Activated CD8-positive, alpha-beta T cell treated with anti-CD3 and anti-CD28 coated beads for 36 hours (primary cell): ENCODE measurements at regions not wholly inside any gene's neighbourhood (a gene's known extent, or its start where the extent isn't known, plus 50 kb on each side); places are given as distances from the start of the nearest gene placed in this dataset.

ENCODE experiments used
- ATAC-seq: fragments of 200-7000 bp; cut with Tn5 transposase; one replicate; pipeline ENCODE4 v1.10.0; 2021; ENCODE audit warnings: mild to moderate bottlenecking, moderate library complexity
- CTCF ChIA-PET: fragments of 350-600 bp; sonication (Branson Sonifier 250); formaldehyde crosslinking; loops from one replicate; lab custom pipeline; 2021; ENCODE audit warnings: antibody characterized with exemption; lab: Charles Lee
- POLR2A ChIA-PET: fragments of 350-600 bp; sonication (Branson Sonifier 250); formaldehyde crosslinking; loops from one replicate; lab custom pipeline; 2021; ENCODE audit warnings: antibody characterized with exemption; lab: Charles Lee
- DNase-seq: peaks from one replicate; pipeline ENCODE4 v3.0.0-alpha.2; 2020
- H3K27ac Mint-ChIP-seq: one replicate; pipeline ENCODE4 v1.8.0; 2021; ENCODE audit warnings: mild to moderate bottlenecking, mixed read lengths
- H3K27me3 Mint-ChIP-seq: one replicate; pipeline ENCODE4 v1.8.0; 2021; ENCODE audit warnings: mixed read lengths
- H3K36me3 Mint-ChIP-seq: one replicate; pipeline ENCODE4 v1.8.0; 2021; ENCODE audit warnings: low read depth, mixed read lengths
- H3K4me1 Mint-ChIP-seq: one replicate; pipeline ENCODE4 v1.8.0; 2021; ENCODE audit warnings: low read depth, mixed read lengths
- H3K4me3 Mint-ChIP-seq: one replicate; pipeline ENCODE4 v1.8.0; 2021; ENCODE audit warnings: mild to moderate bottlenecking, moderate library complexity, mixed read lengths
- H3K9me3 Mint-ChIP-seq: one replicate; pipeline ENCODE4 v1.8.0; 2021; ENCODE audit warnings: mixed read lengths
- CTCF ChIP-seq: fragments of 200-600 bp; IDR thresholded peaks from one replicate; pipeline ENCODE4 v1.8.0; 2022; ENCODE audit warnings: antibody characterized with exemption, mild to moderate bottlenecking
- intact Hi-C: fragments of 100-400 bp; cut with micrococcal nuclease; formaldehyde crosslinking; loops from one replicate; pipeline ENCODE4 v1.10.0; 2022

DNA sequence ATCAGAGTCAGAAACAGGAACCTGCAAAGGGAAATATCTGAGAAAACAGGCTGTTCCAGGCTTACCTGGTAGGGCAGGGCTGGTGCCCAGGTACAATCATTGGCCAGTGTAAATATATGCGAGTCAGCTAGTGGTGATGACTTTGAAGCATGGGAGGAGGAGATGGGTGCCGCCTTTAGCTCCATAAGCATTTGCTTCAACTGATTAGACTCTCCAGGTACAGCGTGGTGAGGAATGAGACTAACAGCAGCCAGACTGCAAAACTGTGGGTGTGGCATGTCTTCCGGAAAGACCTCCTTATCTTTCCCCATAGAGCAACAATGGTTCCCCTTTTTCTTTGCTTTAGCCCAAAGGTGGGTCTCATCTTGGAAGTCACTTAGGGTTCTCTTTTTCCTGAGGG lies 137.2 kb downstream of the LRIG2 start:
- ATAC-seq = no peak
- Mint-ChIP-seq H3K4me3 (no peak overlapping the region), H3K27ac (no peak overlapping the region), H3K9me3 (no peaks in the 10 kb centered on the region), H3K27me3 (peaks cover 14% of the 10 kb centered on the region), H3K36me3 (no peaks in the 10 kb centered on the region), H3K4me1 (peaks cover 3% of the 10 kb centered on the region)
- POLR2A ChIA-PET = no interaction called here
- DNase-seq = no peak
- CTCF ChIA-PET = no interaction called here
- no peak for TF ChIP-seq CTCF
- intact Hi-C loops = no loop called here

DNA sequence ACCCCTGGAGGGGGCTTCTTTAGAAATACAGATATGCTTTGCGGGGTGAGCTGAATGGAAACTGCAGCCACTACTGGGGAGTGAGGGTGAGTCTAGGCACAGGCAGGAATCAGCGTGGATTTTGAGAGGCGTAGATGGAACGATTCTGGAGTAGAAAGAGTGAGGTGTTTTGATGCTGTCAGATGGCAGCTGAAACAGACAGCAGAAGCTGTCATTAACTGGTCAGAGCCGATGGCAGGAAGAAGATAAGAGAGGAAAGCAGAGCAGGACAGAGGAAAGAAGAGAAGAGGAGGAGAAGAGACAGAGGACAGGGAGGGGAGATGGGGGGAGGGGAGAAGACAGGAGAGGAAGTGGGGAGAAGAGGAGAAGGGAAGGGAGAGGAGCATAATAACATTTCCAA lies 138.5 kb downstream of the LRIG2 start:
- POLR2A ChIA-PET = no interaction called here
- H3K4me3 Mint-ChIP-seq = no peak overlapping the region

DNA sequence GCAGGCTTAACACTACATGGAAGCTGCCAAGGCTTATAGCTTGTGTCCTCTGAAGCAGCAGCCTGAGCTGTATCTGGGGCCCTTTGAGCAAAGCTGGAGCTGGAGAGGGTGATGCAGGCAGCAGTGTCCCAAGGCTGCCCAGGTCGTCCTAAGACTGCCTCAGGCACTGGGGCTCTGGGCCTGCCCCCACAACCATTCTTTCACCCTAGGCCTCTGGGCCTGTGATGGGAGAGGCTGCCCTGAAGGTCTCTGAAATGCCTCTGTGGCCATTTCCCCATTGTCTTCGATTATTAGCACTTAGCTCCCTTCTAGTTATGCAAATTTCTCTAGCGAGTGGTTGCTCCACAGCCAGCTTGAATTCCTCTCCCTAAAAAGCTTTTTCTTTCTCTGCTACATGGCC lies 142.0 kb downstream of the LRIG2 start:
- H3K36me3 Mint-ChIP-seq = no peaks in the 10 kb centered on the region
- CTCF ChIA-PET = interaction anchor here (0.9 kb wide), 1 partner anchor 9 kb away, joined by 3 read pairs; no protein-coding TSS in a partner anchor

More for the DNA sequence above, 138.5 kb downstream of the LRIG2 start:
- no peak overlapping the region for H3K27ac Mint-ChIP-seq
- intact Hi-C loops = no loop called here
- no peaks in the 10 kb centered on the region for H3K9me3 Mint-ChIP-seq
- no peak for ATAC-seq
- peaks cover 3% of the 10 kb centered on the region for H3K4me1 Mint-ChIP-seq
- H3K36me3 Mint-ChIP-seq = no peaks in the 10 kb centered on the region
- CTCF ChIA-PET = no interaction called here
- TF ChIP-seq CTCF = no peak
- H3K27me3 Mint-ChIP-seq = peaks cover 13% of the 10 kb centered on the region
- no peak for DNase-seq

DNA sequence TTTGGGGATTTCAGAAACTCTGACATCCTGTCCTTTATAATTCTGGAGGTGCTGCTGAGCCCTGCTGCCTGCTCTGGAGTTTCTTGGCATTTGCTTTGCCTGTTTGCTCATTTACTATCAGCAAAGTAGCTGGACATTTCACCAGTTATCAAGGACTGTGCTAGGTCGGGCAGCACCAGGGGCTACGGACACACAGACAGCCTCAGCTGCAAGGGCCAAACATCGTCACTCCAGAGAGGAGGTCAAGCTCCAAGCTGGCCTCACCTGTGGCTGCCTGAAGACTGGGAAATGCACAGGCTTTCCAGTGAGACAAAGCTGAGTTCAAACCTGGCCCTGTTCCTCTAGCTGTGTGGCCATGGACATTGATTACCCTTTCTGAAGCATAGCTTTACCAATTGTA lies 143.7 kb downstream of the LRIG2 start:
- no peaks in the 10 kb centered on the region for H3K9me3 Mint-ChIP-seq
- no peaks in the 10 kb centered on the region for H3K27me3 Mint-ChIP-seq
- CTCF ChIA-PET = no interaction called here

More for the DNA sequence above, 142.0 kb downstream of the LRIG2 start:
- DNase-seq (no peak), ATAC-seq (no peak)
- peaks cover 6% of the 10 kb centered on the region for H3K27me3 Mint-ChIP-seq
- no peak for TF ChIP-seq CTCF
- H3K27ac Mint-ChIP-seq = no peak overlapping the region
- intact Hi-C loops = no loop called here
- H3K4me1 Mint-ChIP-seq = peaks cover 3% of the 10 kb centered on the region
- no peaks in the 10 kb centered on the region for H3K9me3 Mint-ChIP-seq
- POLR2A ChIA-PET = no interaction called here
- no peak overlapping the region for H3K4me3 Mint-ChIP-seq

More for the DNA sequence above, 143.7 kb downstream of the LRIG2 start:
- intact Hi-C loops = no loop called here
- POLR2A ChIA-PET = no interaction called here
- no peak overlapping the region for H3K4me3 Mint-ChIP-seq
- no peaks in the 10 kb centered on the region for H3K36me3 Mint-ChIP-seq
- DNase-seq (no peak), ATAC-seq (no peak)
- no peak overlapping the region for H3K27ac Mint-ChIP-seq
- TF ChIP-seq CTCF = no peak
- no peaks in the 10 kb centered on the region for H3K4me1 Mint-ChIP-seq
